Stimulated activated CD4-positive, alpha-beta T cell treated with anti-CD3 and anti-CD28 coated beads, Interleukin-4, amount 100 ng/mL, for 48 hours (primary cell): ENCODE measurements at regions not wholly inside any gene's neighbourhood (a gene's known extent, or its start where the extent isn't known, plus 50 kb on each side); places are given as distances from the start of the nearest gene placed in this dataset.
A peak's percentile ranks its signal among the peaks of the same experiment; 100 is the strongest.
"Not testable (repeated sequence)": the region's sequence is repeated elsewhere in the genome, so short reads cannot be mapped to it uniquely, and the experiment has no call there.

Experiments
- DNase-seq, 2 donors: peaks; one replicate each; pipeline ENCODE4 v3.0.0-alpha.2; 2020; ENCODE audit warnings: low read depth in 2 of 2

DNA sequence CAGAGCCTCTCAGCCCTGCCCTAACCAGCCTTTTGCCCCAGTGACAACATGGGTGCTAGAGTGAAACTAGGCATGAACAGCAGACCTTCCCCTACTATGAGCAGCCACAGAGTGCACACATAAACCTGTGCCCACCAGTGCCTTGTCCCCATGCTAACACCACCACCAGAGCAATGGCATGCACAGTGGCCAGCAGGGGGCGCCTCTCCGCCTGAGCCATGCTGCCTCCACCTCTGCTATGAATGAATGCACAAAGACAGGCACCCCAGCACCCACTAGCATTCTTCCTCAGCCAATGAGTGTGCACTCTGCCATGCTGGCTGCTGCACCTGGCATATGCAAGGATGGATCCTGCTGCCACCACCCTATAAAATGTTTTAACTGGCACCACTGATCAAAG, 286.9 kb upstream of the FGF16 start:
- peak in 1 of 2 donors; percentile 15 for DNase-seq

DNA sequence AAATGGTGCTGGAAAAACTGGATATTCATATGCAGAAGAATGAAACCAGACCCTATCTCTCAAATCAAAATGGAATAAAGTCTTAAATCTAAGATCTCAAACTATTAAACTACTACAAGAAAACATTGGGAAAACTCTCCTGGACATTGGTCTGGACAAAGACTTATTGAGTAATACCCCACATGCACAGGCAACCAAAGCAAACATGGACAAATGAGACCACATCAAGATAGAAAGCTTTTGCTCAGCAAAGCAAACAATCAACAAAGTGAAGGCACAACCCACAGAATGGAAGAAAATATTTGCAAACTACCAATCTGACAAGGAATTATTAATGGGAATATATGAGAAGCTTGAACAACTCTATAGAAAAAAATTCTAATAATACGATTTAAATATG, 284.4 kb upstream of the FGF16 start:
- no peak for DNase-seq

DNA sequence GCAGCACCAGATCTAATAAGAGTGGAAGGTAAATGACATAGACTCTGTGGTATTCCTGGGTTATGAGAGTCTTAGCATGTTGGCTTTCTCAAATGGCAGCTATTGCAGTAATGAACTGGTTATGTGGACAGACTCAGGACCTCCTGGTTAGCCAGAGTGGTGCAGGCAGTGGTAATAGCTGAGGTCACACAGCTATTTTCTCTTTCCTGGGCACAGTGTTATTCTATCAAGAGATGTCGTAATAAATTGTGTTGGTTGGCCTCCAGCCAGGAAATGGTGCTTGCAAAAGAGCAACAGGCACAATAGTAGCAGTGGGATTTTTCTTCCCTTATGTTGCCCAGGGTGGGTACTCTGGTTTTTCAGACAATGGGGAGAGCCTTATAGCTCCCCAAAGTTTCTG, 279.2 kb upstream of the FGF16 start:
- no peak for DNase-seq

DNA sequence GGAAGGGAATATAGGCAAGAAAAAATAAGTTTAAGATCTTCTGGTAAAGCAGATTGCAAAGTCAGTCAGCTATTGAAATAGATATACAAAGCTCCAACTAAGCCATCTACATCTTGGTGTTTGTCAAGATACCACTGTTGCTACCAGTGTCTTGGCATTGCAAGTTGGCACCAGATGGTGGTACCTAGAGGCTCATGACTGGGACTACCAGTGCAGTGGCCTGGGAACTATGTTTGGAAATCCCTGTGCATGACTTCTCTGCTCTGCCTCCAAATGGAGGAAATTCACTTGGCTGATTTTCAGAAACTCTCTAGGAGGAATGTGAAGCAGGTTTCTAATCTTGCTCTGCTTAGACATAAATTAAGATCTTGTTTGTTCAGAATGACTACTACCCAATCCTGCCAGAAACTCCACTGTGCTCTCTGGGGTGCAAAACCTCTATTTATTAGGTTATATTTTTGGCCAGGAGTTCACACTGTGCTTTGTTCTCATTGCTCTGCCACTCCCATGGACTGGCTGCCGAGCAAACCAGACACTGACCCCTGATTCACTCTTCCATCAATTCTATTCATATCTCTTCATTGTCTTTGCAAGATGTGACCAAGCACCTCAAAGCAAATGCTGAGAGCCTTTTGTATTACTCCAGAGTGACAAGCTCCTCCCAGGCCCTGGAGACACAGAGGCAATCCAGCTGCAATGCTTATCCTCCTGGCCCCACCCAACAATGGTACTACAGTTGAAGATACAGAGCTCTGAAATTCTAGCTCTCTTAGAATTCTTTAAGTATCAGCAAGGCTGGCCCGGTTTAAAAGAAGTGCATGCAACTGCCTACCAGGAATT, 272.3 kb upstream of the FGF16 start:
- no peak for DNase-seq

DNA sequence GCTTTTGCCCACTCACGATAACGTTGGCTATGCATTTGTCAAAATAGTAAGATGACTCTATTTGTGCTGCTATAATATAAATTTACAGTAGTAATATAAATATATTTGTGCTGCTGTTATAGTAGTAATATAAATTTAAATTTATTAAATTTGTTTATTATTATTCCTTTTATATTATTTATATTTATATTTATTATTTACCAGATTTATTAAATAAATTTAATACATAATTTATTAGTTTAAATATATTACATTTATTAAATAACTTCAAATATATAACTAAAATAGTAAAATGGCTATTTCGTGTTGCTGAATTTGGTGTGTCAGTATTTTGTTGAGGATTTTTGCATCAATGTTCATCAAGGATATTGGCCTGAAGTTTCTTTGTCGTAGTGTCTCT, 246.5 kb upstream of the FGF16 start:
- DNase-seq = no peak

DNA sequence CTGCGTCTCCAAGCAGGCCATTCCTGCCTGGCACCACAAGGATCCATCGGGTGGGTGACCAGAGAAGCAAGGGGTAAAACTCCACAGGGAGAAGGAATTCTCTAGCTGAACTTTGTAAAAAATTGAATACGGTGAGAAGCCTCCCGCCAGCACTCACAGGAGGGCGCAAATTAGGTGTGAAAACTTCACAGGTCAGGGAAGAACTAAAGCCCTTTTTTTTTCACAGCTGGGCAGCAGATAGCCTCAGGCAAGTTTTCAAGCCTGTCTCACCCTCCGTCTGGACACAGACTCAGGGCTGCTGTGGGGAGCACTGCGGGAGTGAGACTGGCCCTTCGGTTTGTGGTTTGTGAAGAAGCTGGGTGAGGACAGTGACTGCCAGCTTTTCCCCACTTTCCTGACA, 224.1 kb upstream of the FGF16 start:
- no peak for DNase-seq

DNA sequence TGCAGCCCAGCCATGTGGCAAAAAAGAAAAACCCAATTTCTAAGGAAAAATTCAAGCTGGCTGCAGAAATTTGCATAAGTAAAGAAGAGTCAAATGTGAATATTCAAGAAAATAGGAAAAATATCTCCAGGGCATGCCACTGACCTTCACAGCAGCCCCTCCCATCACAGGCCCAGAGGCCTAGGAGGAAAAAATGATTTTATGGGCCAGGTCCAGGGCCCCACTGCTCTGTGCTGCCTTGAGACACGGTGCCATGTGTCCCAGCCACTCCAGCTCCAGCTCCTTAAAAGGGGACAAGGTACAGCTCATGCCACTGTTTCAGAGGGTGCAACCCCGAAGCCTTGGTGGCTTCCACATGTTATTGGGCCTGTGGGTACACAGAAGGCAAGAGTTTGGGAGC, 182.7 kb upstream of the FGF16 start:
- no peak for DNase-seq

DNA sequence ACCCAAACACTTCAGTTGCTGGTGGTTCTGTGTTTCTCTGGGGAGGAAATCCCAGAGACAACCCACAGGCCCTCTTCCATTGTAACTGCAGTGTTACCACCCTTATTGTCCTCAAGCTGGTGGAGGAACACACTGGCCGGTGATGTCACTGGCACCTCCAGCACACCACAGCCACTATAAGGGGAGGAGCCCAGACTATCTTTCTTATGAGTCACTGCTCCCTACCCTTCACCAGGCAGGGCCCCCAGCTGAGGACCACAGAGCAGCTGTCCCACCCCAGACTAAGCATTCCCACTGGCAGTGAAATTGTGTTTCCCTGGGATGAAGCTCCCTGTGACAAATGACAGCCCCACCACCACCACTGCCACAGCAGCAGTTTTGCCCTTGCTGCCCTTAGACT, 171.8 kb upstream of the FGF16 start:
- no peak for DNase-seq

DNA sequence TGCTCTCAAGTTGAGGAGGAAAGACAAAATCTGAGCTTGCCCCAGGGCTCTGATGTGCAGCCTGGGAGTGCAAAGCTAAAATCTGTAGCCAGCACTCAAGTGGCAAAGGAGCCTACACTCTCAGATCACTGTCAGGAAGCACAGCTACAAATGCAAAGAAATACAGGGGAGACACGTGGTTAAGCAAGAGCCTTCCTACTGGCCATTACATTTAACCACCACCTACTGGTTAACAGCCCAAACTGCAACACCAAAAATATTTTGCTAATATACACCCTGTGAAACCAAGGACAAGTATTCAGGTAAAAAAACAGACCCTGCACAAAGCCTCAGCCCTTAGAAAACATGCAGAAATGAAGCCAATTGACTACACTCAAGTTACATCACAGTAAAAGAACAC, 170.4 kb upstream of the FGF16 start:
- DNase-seq = no peak

DNA sequence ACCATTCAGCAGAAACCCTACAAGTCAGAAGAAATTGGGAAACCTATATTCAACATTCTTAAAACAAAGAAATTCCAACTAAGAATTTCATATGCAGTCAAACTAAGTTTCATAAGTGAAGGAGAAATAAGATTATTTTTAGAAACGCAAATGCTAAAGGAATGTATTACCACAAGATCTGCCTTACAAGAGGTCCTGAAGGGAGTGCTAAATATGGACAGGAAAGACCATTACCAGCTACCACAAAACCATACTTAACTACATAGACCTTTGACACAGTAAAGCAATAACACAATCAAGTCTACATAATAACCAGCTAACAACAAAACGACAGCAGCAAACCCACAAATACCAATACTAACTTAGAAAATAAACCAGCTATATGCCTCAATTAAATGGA, 169.3 kb upstream of the FGF16 start:
- no peak for DNase-seq

DNA sequence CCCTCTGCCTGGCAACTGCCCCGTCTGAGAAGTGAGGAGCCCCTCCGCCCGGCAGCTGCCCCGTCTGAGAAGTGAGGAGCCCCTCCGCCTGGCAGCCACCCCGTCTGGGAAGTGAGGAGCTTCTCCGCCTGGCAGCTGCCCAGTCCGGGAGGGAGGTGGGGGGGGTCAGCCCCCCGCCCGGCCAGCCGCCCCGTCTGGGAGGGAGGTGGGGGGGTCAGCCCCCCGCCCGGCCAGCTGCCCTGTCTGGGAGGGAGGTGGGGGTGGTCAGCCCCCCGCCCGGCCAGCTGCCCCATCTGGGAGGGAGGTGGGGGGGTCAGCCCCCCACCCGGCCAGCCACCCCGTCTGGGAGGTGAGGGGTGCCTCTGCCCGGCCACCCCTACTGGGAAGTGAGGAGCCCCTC, 167.8 kb upstream of the FGF16 start:
- DNase-seq = not testable (repeated sequence)

DNA sequence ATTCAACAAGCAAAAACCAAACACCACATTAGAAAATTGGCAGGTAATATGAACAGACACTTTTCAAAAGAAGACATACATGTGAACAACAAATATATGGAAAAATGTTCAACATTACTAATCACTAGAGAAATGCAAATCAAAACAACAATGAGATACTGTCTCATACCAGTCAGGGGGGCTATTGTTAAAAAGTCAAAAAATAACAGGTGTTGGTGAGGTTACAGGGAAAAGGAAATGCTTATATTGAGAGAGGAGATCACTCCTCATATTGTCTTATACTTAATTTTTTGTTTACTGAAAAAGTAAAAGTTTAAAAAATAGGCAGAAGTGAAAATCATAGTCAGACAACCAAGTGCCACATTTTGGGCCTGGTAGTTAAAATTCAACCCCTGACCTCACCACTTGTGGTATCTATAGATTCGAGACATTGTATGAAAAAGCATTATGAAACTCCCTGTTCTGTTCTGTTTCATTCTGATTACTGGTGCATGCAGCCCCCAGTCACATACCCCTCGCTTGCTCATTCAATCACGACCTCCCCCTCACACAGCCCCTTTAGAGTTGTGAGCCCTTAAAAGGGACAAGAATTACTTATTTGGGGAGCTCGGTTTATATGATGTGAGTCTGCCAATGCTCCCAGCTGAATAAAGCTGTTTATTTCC, 153.7 kb upstream of the FGF16 start:
- DNase-seq = no peak

DNA sequence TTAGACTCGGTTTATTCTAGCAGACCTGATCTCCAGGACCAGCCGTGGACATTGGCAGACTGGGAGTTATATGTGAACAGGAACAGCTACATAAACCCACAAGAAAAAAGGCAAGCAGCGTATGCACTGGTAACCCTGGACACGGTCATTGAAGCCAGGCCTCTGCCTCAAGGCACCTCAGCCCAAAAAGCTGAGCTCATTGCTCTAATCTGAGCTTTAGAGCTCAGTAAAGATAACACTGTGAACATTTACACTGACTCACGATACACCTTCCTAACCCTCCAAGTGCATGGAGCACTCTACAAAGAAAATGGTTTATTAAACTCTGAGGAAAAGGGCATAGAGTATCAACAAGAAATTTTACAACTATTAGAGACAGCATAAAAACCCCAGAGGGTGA, 148.9 kb upstream of the FGF16 start:
- no peak for DNase-seq

DNA sequence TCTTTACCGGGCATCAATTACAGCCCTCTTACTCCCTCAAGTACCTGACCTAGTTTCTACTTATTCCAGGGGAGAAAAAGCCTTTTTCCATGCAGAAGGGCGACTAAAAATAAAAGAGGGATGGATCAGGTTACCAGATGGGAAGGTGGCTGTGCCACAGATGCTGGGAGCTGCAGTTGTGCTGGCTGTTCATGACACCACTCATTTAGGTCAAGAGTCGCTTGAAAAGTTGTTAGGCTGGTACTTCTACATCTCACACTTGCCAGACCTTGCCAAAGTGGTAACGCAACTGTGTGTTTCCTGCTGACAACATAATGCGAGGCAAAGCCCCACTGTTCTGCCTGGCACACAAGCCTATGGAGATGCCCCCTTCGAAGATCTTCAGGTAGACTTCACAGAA, 148.4 kb upstream of the FGF16 start:
- no peak for DNase-seq

DNA sequence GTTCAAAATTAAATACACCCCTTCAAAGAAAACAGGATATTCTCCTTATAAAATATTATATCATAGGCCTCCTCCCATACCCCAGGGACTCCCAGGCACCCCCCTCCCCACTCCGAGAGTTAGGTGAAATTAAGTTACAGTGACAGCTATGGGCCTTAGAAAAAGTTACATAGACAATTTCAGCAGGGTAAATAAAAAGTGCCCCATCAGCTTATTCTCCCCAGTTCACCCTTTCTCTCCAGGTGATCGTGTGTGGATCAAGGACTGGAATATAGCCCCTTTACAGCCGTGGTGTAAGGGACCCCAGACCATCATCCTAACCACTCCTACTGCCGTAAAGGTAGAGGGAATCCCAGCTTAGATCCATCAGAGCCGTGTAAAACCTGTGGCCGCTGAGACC, 147.6 kb upstream of the FGF16 start:
- DNase-seq = no peak

DNA sequence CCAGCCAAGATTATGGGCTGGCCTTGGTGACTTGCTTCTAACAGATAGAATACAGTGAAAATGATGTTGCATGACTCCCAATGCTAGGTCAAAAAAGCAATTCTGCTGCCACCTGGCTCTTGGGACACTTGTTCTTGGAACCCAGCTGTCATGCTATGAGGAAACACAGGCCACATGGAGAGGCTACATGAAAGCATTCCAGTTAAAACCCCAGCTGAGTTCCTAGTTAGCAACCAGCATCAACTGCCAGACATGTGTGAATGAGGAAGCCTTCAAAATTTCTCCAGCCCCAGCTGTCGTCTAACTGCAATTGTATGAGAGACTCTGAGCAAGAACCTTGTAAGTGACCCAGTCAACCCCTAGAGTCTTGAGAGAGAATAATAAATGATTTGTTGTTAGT, 105.2 kb upstream of the FGF16 start:
- no peak for DNase-seq

DNA sequence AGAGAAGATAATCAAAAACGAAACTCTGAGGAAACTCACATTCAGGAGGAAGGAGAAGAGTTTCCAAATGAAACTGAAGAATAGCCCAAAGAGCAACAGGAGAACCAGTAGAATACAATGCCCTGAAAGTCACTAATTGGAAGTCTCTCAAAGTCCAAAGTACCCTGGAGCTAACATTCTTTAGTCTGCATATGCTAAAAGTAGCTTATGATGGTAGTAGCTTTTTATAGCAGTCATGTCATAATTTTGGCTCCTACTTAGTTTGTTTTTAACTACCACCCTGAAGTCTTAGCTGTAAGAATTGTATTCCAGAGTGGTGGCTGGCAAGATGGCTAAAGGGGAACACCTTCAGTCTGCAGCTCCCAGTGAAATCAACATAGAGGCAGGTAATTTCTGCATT, 100.3 kb upstream of the FGF16 start:
- DNase-seq = no peak

DNA sequence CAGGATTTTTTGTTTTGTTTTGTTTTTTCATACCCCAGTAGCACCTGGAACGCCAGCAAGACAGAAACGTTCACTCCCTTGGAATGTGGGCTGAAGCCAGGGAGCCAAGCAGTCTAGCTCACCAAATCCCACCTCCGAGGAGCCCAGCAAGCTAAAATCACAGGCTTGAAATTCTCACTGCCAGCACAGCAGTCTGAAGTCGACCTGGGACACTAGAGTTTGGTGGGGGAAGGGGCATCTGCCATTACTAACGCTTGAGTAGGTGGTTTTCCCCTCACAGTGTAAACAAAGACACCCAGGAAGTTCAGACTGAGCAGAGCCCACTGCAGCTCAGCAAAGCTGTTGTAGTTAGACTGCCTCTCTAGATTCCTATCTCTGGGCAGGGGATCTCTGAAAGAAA, 99.6 kb upstream of the FGF16 start:
- no peak for DNase-seq

DNA sequence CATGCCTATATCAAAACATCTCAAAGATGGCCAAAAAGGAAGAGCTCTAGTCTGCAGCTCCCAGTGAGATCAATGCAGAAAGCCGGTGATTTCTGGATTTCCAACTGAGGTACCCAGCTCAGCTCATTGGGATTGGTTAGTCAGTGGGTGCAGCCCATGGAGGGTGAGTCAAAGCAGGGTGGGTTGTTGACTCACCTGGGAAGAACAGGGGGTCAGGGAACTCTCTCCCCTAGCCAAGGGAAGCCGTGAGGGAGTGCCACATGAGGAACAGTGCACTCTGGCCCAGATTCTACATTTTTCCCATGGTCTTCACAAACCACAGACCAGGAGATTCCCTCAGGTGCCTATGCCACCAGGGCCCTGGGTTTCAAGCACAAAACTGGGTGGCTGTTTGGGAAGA, 57.3 kb upstream of the FGF16 start:
- no peak for DNase-seq

DNA sequence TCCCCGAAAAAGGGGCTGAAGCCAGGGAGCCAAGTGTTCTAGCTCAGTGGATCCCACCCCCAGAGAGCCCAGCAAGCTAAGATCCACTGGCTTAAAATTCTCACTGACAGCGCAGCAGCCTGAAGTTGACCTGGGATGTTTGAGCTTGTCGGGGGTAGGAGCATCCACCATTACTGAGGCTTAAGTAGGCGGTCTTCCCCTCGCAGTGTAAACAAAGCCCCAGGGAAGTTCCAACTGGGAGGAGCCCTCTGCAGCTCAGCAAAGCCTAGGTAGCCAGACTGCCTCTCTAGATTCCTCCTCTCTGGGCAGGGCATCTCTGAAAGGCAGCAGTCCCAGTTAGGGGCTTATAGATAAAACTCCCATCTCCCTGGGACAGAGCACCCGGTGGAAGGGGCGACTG, 56.8 kb upstream of the FGF16 start:
- not testable (repeated sequence) for DNase-seq

DNA sequence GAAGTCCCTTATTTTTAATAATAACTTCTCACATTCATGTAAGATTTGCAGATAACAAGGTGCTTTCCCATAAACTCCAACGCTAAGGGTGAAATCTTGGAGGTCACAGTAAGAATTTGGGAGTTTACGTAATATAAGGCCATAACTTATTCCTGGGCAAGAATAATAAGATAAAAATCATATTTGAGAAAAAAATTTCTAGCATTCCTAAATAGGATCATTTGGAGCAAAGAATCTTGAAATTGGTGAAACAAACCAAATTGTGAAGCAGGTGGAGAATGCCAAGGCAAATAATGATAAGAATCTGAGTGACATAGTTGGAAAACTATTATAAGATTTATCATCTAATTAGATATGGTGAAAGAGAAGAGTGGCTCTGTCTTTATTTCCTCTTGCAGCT, 50.4 kb upstream of the FGF16 start:
- no peak for DNase-seq
